ENCODE measurements at regions not wholly inside any gene's neighbourhood (a gene's known extent, or its start where the extent isn't known, plus 50 kb on each side); places are given as distances from the start of the nearest gene placed in this dataset.

DNA sequence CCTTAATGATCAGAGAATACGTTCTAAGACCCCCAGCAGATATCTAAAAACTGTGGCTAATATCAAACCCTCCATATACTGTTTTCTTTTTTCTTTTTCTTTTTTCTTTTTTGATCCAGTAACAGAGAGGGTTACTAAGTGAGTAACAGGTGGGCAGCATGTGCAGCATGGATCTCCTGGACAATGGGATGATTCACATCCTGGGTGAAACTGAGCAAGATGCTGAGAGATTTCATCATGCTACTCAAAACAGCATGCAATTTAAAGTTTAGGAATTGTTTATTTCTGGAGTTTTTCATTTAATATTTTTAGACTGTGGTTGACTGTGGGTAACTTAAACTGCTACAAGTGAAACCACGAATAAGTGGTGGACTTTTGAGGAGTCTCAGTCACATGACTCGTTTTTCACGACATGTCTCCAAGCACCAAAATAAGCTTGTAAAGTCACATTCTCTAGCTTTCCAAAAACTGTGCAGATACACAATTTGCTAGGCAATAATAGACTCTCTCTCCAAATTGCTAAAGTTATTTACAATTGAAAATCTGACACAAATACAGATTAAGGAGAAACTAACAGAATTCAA is 716.2 kb downstream of the NXPH1 start:
- TF ChIP-seq, protein P1, sequence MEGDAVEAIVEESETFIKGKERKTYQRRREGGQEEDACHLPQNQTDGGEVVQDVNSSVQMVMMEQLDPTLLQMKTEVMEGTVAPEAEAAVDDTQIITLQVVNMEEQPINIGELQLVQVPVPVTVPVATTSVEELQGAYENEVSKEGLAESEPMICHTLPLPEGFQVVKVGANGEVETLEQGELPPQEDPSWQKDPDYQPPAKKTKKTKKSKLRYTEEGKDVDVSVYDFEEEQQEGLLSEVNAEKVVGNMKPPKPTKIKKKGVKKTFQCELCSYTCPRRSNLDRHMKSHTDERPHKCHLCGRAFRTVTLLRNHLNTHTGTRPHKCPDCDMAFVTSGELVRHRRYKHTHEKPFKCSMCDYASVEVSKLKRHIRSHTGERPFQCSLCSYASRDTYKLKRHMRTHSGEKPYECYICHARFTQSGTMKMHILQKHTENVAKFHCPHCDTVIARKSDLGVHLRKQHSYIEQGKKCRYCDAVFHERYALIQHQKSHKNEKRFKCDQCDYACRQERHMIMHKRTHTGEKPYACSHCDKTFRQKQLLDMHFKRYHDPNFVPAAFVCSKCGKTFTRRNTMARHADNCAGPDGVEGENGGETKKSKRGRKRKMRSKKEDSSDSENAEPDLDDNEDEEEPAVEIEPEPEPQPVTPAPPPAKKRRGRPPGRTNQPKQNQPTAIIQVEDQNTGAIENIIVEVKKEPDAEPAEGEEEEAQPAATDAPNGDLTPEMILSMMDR (IDR thresholded peaks at IDR 0.05; ENCODE audit: insufficient read depth, low read length, poor library complexity, severe bottlenecking) = no peak
- no peak for TF ChIP-seq EZH2phosphoT487 (conservative IDR thresholded peaks at IDR 0.05; ENCODE audit: low read length)
